Rectal smooth muscle tissue (tissue), 1 donor: ENCODE measurements at regions not wholly inside any gene's neighbourhood (a gene's known extent, or its start where the extent isn't known, plus 50 kb on each side); places are given as distances from the start of the nearest gene placed in this dataset.
"Not testable (repeated sequence)": the region's sequence is repeated elsewhere in the genome, so short reads cannot be mapped to it uniquely, and the experiment has no call there.

Experiments used
- H3K27ac ChIP-seq: one replicate; pipeline ENCODE4 v1.7.0; 2013; ENCODE audit warnings: low read depth, low read length, inconsistent platforms
- H3K27me3 ChIP-seq: one replicate; pipeline ENCODE4 v1.7.0; 2013; ENCODE audit warnings: low read length; ENCODE audit not compliant: control insufficient read depth, insufficient read depth
- H3K36me3 ChIP-seq: one replicate; pipeline ENCODE4 v1.7.0; 2013; ENCODE audit warnings: low read length; ENCODE audit not compliant: control insufficient read depth, insufficient read depth
- H3K4me1 ChIP-seq: one replicate; pipeline ENCODE4 v1.7.0; 2013; ENCODE audit warnings: low read length; ENCODE audit not compliant: control insufficient read depth, insufficient read depth
- H3K4me3 ChIP-seq: one replicate; pipeline ENCODE4 v1.7.0; 2013; ENCODE audit warnings: low read length
- H3K9ac ChIP-seq: one replicate; pipeline ENCODE4 v1.7.0; 2013; ENCODE audit warnings: low read length

- Histone ChIP-seq H3K36me3 (no peaks in the 10 kb centered on the region), H3K4me3 (no peak overlapping the region), H3K4me1 (no peaks in the 10 kb centered on the region), H3K27ac (no peak overlapping the region), H3K9ac (no peak overlapping the region), H3K27me3 (peaks cover 2% of the 10 kb centered on the region)
Observed at GRCh38 chr9:88892724-88893123, 98.5 kb upstream of the S1PR3 start.

GRCh38 chr9:88897081-88897480, 94.2 kb upstream of the S1PR3 start:
- Histone ChIP-seq H3K27ac (no peak overlapping the region), H3K4me3 (no peak overlapping the region), H3K4me1 (no peaks in the 10 kb centered on the region), H3K9ac (no peak overlapping the region), H3K36me3 (no peaks in the 10 kb centered on the region), H3K27me3 (no peaks in the 10 kb centered on the region)

- Histone ChIP-seq H3K4me3 (no peak overlapping the region), H3K9ac (no peak overlapping the region), H3K36me3 (no peaks in the 10 kb centered on the region), H3K4me1 (no peaks in the 10 kb centered on the region), H3K27me3 (no peaks in the 10 kb centered on the region), H3K27ac (no peak overlapping the region)
Observed at GRCh38 chr9:88898039-88898720, 93.1 kb upstream of the S1PR3 start.

- no peak overlapping the region for H3K27ac ChIP-seq
- H3K36me3 ChIP-seq: no peaks in the 10 kb centered on the region
- H3K4me3 ChIP-seq: no peak overlapping the region
- H3K27me3 ChIP-seq: no peaks in the 10 kb centered on the region
- no peak overlapping the region for H3K9ac ChIP-seq
- H3K4me1 ChIP-seq: no peaks in the 10 kb centered on the region
Observed at GRCh38 chr9:88905506-88905905, 85.8 kb upstream of the S1PR3 start.

GRCh38 chr9:88915916-88916315, 75.4 kb upstream of the S1PR3 start:
- Histone ChIP-seq H3K4me3 (no peak overlapping the region), H3K4me1 (peaks cover 15% of the 10 kb centered on the region), H3K36me3 (no peaks in the 10 kb centered on the region), H3K27ac (no peak overlapping the region), H3K27me3 (no peaks in the 10 kb centered on the region), H3K9ac (no peak overlapping the region)

- peaks cover 15% of the 10 kb centered on the region for H3K4me1 ChIP-seq
- H3K27ac ChIP-seq: no peak overlapping the region
- no peak overlapping the region for H3K9ac ChIP-seq
- H3K27me3 ChIP-seq: no peaks in the 10 kb centered on the region
- no peak overlapping the region for H3K4me3 ChIP-seq
- no peaks in the 10 kb centered on the region for H3K36me3 ChIP-seq
Observed at GRCh38 chr9:88916894-88917293, 74.4 kb upstream of the S1PR3 start.

GRCh38 chr9:88917375-88917774, 73.9 kb upstream of the S1PR3 start:
- Histone ChIP-seq H3K36me3 (no peaks in the 10 kb centered on the region), H3K4me1 (peaks cover 15% of the 10 kb centered on the region), H3K4me3 (no peak overlapping the region), H3K27me3 (no peaks in the 10 kb centered on the region), H3K9ac (no peak overlapping the region), H3K27ac (no peak overlapping the region)

- H3K9ac ChIP-seq, H3K27me3 ChIP-seq, H3K27ac ChIP-seq, H3K36me3 ChIP-seq, H3K4me3 ChIP-seq: not testable (repeated sequence)
- H3K4me1 ChIP-seq: peaks cover 15% of the 10 kb centered on the region
Observed at GRCh38 chr9:88918537-88918936, 72.7 kb upstream of the S1PR3 start.

- Histone ChIP-seq H3K27me3 (no peaks in the 10 kb centered on the region), H3K4me3 (no peak overlapping the region), H3K36me3 (no peaks in the 10 kb centered on the region), H3K27ac (no peak overlapping the region), H3K4me1 (peaks cover 6% of the 10 kb centered on the region), H3K9ac (no peak overlapping the region)
Observed at GRCh38 chr9:88920645-88921044, 70.6 kb upstream of the S1PR3 start.

GRCh38 chr9:88922091-88922490, 69.2 kb upstream of the S1PR3 start:
- Histone ChIP-seq H3K4me3 (no peak overlapping the region), H3K27ac (no peak overlapping the region), H3K36me3 (no peaks in the 10 kb centered on the region), H3K4me1 (no peaks in the 10 kb centered on the region), H3K27me3 (no peaks in the 10 kb centered on the region), H3K9ac (no peak overlapping the region)

- H3K27ac ChIP-seq: no peak overlapping the region
- no peak overlapping the region for H3K4me3 ChIP-seq
- H3K4me1 ChIP-seq: no peaks in the 10 kb centered on the region
- H3K27me3 ChIP-seq: no peaks in the 10 kb centered on the region
- H3K36me3 ChIP-seq: no peaks in the 10 kb centered on the region
- no peak overlapping the region for H3K9ac ChIP-seq
Observed at GRCh38 chr9:88923092-88923491, 68.2 kb upstream of the S1PR3 start.

GRCh38 chr9:88923653-88924288, 67.5 kb upstream of the S1PR3 start:
- Histone ChIP-seq H3K9ac (no peak overlapping the region), H3K36me3 (no peaks in the 10 kb centered on the region), H3K4me1 (no peaks in the 10 kb centered on the region), H3K4me3 (no peak overlapping the region), H3K27ac (no peak overlapping the region), H3K27me3 (no peaks in the 10 kb centered on the region)

- no peaks in the 10 kb centered on the region for H3K27me3 ChIP-seq
- H3K4me1 ChIP-seq: no peaks in the 10 kb centered on the region
- H3K4me3 ChIP-seq: no peak overlapping the region
- no peaks in the 10 kb centered on the region for H3K36me3 ChIP-seq
- H3K27ac ChIP-seq: no peak overlapping the region
- H3K9ac ChIP-seq: no peak overlapping the region
Observed at GRCh38 chr9:88925481-88925880, 65.8 kb upstream of the S1PR3 start.
